Liver (tissue), 8 donors: ENCODE measurements at regions not wholly inside any gene's neighbourhood (a gene's known extent, or its start where the extent isn't known, plus 50 kb on each side); places are given as distances from the start of the nearest gene placed in this dataset.

ENCODE experiments used
- DNase-seq: peaks from one replicate; pipeline ENCODE4 v3.0.0-alpha.2; 2017; ENCODE audit warnings: low spot score
- H3K27ac ChIP-seq, 2 donors: one replicate each; pipeline ENCODE4 v1.7.0; 2013; ENCODE audit warnings: inconsistent platforms in 2 of 2, low read length in 2 of 2, control low read depth in 1 of 2, low read depth in 1 of 2, mild to moderate bottlenecking in 1 of 2
- H3K27me3 ChIP-seq, 4 donors: one replicate each; pipeline versions ENCODE4 v1.6.1 to v1.7.0; 2013; ENCODE audit warnings: low read length in 3 of 4, inconsistent platforms in 1 of 4, mild to moderate bottlenecking in 1 of 4, moderate library complexity in 1 of 4; ENCODE audit not compliant: control insufficient read depth in 4 of 4, insufficient read depth in 4 of 4
- H3K36me3 ChIP-seq, 4 donors: one replicate each; pipeline versions ENCODE4 v1.6.1 to v1.7.0; 2013; ENCODE audit warnings: low read length in 3 of 4, mild to moderate bottlenecking in 3 of 4, low read depth in 1 of 4, moderate library complexity in 1 of 4; ENCODE audit not compliant: control insufficient read depth in 4 of 4, insufficient read depth in 3 of 4
- H3K4me1 ChIP-seq, 4 donors: one replicate each; pipeline versions ENCODE4 v1.6.1 to v1.7.0; 2013; ENCODE audit warnings: low read length in 3 of 4, mild to moderate bottlenecking in 3 of 4, moderate library complexity in 1 of 4; ENCODE audit not compliant: control insufficient read depth in 4 of 4, insufficient read depth in 4 of 4
- H3K4me3 ChIP-seq, 3 donors: one replicate each; pipeline versions ENCODE4 v1.6.1 to v1.7.0; 2013; ENCODE audit warnings: low read length in 3 of 3, control low read depth in 1 of 3, low read depth in 1 of 3, mild to moderate bottlenecking in 1 of 3
- H3K9ac ChIP-seq, 2 donors: one replicate each; pipeline ENCODE4 v1.7.0; 2013; ENCODE audit warnings: low read length in 2 of 2, mild to moderate bottlenecking in 2 of 2, moderate library complexity in 2 of 2, control low read depth in 1 of 2, low read depth in 1 of 2
- H3K9me3 ChIP-seq, 4 donors: one replicate each; pipeline versions ENCODE4 v1.6.1 to v1.7.0; 2013; ENCODE audit warnings: low read length in 3 of 4; ENCODE audit not compliant: control insufficient read depth in 4 of 4
- EGR1 ChIP-seq, 2 donors: IDR thresholded peaks; 2 replicates each; pipeline ENCODE4 v1.6.1; 2016 to 2018; ENCODE audit warnings: antibody characterized with exemption in 2 of 2, low read depth in 2 of 2
- FOXA1 ChIP-seq: IDR thresholded peaks from 2 replicates; pipeline ENCODE4 v1.6.1; 2016; ENCODE audit warnings: antibody characterized with exemption
- FOXA2 ChIP-seq: IDR thresholded peaks from 2 replicates; pipeline ENCODE4 v1.6.1; 2016; ENCODE audit warnings: antibody characterized with exemption
- GABPA ChIP-seq, 2 donors: IDR thresholded peaks in 1 of 2; conservative IDR thresholded peaks in 1 of 2; 2 replicates each; pipeline ENCODE4 v1.6.1; 2016; ENCODE audit warnings: antibody characterized with exemption in 2 of 2, mild to moderate bottlenecking in 1 of 2, moderate library complexity in 1 of 2
- HNF4A ChIP-seq, 2 donors: conservative IDR thresholded peaks; 2 replicates each; pipeline ENCODE4 v1.6.1; 2016; ENCODE audit warnings: antibody characterized with exemption in 2 of 2, mild to moderate bottlenecking in 2 of 2
- HNF4G ChIP-seq: IDR thresholded peaks from 2 replicates; pipeline ENCODE4 v1.6.1; 2016; ENCODE audit warnings: antibody characterized with exemption
- JUND ChIP-seq, 2 donors: IDR thresholded peaks; 2 replicates each; pipeline ENCODE4 v1.6.1; 2016; ENCODE audit warnings: antibody characterized with exemption in 2 of 2
- NR2F2 ChIP-seq: IDR thresholded peaks from 2 replicates; pipeline ENCODE4 v1.6.1; 2016; ENCODE audit warnings: antibody characterized with exemption
- RAD21 ChIP-seq, 2 donors: IDR thresholded peaks; 2 replicates each; pipeline ENCODE4 v1.6.1; 2016; ENCODE audit warnings: antibody characterized with exemption in 2 of 2, mild to moderate bottlenecking in 2 of 2
- RXRA ChIP-seq, 2 donors: IDR thresholded peaks; 2 replicates each; pipeline ENCODE4 v1.6.1; 2017 to 2018; ENCODE audit warnings: antibody characterized with exemption in 2 of 2, mild to moderate bottlenecking in 1 of 2
- TAF1 ChIP-seq: conservative IDR thresholded peaks from 2 replicates; pipeline ENCODE4 v1.6.1; 2016; ENCODE audit warnings: antibody characterized with exemption, mild to moderate bottlenecking
- YY1 ChIP-seq: IDR thresholded peaks from 2 replicates; pipeline ENCODE4 v1.6.1; 2016; ENCODE audit warnings: antibody characterized with exemption, mild to moderate bottlenecking
- WGBS: extraction: QIAGEN DNeasy Blood & Tissue Kit; methylation state at CpG from one replicate; pipeline ENCODE4 v1.1.7; 2013; 5-methylcytosine and 5-hydroxymethylcytosine counted together
- TF ChIP-seq, protein P1 (sequence below): IDR thresholded peaks from 2 replicates; pipeline ENCODE4 v1.6.1; 2016; ENCODE audit warnings: antibody characterized with exemption, mild to moderate bottlenecking
- TF ChIP-seq, protein P2 (sequence below): fragments of 150-350 bp; IDR thresholded peaks from 2 replicates; pipeline ENCODE4 v1.5.1; 2017; ENCODE audit warnings: improper control_type of control experiment, low read depth, low read length; ENCODE audit not compliant: missing input control
- TF ChIP-seq, protein P3 (sequence below): IDR thresholded peaks from 2 replicates; pipeline ENCODE4 v1.6.1; 2016; ENCODE audit warnings: antibody characterized with exemption
- donor health status: healthy.
- donor health status: healthy.
- donor health status: healthy.
- donor health status: healthy.
- donor health status: healthy.

DNA sequence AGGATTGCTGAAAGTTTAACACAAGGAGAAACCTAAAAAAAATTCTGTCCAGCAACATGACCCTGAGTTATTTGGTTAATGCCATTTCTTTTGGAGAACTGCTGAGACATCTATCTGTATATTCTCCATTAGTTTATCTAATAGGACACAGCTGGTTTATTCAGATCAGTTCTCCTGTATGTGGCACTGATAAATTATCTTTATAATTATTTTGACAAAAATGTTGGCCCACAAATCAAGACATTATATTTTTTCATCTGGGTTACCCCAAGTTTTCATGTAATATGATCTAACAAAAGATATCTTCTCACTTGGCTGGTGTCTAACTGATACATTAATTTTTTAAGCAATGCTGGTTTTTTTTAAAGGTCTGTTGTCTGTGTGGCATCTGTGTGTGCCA is 231.4 kb downstream of the KLF12 start:
- no peaks in the 10 kb centered on the region for H3K4me1 ChIP-seq
- no peak overlapping the region for H3K4me3 ChIP-seq
- no peaks in the 10 kb centered on the region for H3K9me3 ChIP-seq
- H3K36me3 ChIP-seq = no peaks in the 10 kb centered on the region
- no peak overlapping the region for H3K9ac ChIP-seq
- no peak for TF ChIP-seq GABPA (IDR thresholded peaks at IDR 0.05 in 1 of 2, conservative IDR thresholded peaks at IDR 0.05 in 1 of 2)
- TF ChIP-seq EGR1 (IDR thresholded peaks at IDR 0.05; ENCODE audit: low read depth in 2 of 2) = no peak
- TF ChIP-seq NR2F2 = no peak
- TF ChIP-seq TAF1 = no peak
- TF ChIP-seq YY1 = no peak
- no peak for TF ChIP-seq HNF4G
- TF ChIP-seq, protein P1, sequence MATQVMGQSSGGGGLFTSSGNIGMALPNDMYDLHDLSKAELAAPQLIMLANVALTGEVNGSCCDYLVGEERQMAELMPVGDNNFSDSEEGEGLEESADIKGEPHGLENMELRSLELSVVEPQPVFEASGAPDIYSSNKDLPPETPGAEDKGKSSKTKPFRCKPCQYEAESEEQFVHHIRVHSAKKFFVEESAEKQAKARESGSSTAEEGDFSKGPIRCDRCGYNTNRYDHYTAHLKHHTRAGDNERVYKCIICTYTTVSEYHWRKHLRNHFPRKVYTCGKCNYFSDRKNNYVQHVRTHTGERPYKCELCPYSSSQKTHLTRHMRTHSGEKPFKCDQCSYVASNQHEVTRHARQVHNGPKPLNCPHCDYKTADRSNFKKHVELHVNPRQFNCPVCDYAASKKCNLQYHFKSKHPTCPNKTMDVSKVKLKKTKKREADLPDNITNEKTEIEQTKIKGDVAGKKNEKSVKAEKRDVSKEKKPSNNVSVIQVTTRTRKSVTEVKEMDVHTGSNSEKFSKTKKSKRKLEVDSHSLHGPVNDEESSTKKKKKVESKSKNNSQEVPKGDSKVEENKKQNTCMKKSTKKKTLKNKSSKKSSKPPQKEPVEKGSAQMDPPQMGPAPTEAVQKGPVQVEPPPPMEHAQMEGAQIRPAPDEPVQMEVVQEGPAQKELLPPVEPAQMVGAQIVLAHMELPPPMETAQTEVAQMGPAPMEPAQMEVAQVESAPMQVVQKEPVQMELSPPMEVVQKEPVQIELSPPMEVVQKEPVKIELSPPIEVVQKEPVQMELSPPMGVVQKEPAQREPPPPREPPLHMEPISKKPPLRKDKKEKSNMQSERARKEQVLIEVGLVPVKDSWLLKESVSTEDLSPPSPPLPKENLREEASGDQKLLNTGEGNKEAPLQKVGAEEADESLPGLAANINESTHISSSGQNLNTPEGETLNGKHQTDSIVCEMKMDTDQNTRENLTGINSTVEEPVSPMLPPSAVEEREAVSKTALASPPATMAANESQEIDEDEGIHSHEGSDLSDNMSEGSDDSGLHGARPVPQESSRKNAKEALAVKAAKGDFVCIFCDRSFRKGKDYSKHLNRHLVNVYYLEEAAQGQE = no peak
- no peak for TF ChIP-seq JUND (IDR thresholded peaks at IDR 0.05)
- H3K27ac ChIP-seq = no peak overlapping the region
- DNase-seq = no peak
- no peaks in the 10 kb centered on the region for H3K27me3 ChIP-seq

DNA sequence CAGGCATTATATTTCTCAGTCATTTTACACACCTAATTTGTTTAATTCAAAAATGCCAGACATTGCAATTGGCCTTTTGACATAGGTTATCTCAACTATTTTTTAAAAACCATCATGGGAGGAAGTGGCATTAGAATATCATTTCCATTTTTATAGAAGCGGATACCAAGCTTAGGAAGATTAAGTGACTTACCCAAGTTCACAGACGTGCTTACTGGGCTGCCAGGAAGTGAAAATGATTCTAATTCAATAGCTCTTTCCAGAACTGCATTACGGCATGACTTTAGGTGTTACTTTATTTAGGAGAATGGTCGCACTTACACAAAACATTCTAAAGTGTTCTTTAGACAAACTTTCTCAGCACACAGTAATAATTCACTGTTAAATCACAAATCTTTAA is 231.9 kb downstream of the KLF12 start:
- no peak for DNase-seq
- Histone ChIP-seq H3K9ac (no peak overlapping the region), H3K9me3 (no peaks in the 10 kb centered on the region), H3K4me1 (no peaks in the 10 kb centered on the region), H3K27ac (no peak overlapping the region), H3K27me3 (no peaks in the 10 kb centered on the region), H3K4me3 (no peak overlapping the region), H3K36me3 (no peaks in the 10 kb centered on the region)
- TF ChIP-seq YY1 (no peak), RAD21 (IDR thresholded peaks at IDR 0.05) (no peak), FOXA1 (no peak), NR2F2 (no peak), HNF4A (conservative IDR thresholded peaks at IDR 0.05) (no peak), RXRA (IDR thresholded peaks at IDR 0.05) (no peak)
- WGBS = 60% methylated on average over 4 of the region's 4 CpGs

DNA sequence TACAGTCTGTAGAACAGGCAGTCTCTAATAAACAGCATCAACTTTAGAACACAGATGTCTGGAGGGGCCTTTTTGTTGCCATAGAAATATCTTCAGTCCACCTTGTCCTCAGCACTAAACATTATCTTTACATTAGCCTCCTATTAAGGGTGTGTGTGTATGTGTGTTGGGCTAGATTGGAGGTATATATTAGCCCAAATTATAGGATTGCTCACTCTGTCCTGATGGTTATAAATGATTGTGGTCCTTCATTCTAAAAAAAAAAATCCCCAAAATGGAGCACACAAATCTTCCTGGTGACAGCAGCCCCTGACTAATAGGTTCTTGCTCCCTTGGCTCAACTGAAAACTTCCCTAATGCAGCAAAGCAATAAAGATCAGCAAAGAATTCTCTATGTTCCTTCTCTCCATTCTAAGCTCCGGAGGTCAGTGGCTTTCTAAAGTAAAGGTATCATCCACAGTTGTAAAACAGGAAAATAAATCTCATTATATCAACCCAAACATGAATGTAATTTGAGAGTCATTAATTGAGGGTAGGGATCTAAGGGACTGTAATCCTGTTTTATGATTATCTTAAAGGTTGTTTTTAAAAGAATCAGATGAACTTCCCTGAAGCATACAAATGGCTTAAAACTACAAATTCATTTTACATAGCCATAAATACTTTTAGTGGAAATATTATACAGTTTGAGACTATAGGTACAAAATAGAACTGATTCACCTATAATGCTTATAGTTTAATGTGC is 232.7 kb downstream of the KLF12 start:
- DNase-seq = no peak
- TF ChIP-seq TAF1 = no peak
- TF ChIP-seq FOXA2 = no peak
- TF ChIP-seq RXRA (IDR thresholded peaks at IDR 0.05) = no peak
- TF ChIP-seq, protein P2, sequence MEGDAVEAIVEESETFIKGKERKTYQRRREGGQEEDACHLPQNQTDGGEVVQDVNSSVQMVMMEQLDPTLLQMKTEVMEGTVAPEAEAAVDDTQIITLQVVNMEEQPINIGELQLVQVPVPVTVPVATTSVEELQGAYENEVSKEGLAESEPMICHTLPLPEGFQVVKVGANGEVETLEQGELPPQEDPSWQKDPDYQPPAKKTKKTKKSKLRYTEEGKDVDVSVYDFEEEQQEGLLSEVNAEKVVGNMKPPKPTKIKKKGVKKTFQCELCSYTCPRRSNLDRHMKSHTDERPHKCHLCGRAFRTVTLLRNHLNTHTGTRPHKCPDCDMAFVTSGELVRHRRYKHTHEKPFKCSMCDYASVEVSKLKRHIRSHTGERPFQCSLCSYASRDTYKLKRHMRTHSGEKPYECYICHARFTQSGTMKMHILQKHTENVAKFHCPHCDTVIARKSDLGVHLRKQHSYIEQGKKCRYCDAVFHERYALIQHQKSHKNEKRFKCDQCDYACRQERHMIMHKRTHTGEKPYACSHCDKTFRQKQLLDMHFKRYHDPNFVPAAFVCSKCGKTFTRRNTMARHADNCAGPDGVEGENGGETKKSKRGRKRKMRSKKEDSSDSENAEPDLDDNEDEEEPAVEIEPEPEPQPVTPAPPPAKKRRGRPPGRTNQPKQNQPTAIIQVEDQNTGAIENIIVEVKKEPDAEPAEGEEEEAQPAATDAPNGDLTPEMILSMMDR = no peak
- TF ChIP-seq FOXA1 = no peak
- TF ChIP-seq, protein P3, sequence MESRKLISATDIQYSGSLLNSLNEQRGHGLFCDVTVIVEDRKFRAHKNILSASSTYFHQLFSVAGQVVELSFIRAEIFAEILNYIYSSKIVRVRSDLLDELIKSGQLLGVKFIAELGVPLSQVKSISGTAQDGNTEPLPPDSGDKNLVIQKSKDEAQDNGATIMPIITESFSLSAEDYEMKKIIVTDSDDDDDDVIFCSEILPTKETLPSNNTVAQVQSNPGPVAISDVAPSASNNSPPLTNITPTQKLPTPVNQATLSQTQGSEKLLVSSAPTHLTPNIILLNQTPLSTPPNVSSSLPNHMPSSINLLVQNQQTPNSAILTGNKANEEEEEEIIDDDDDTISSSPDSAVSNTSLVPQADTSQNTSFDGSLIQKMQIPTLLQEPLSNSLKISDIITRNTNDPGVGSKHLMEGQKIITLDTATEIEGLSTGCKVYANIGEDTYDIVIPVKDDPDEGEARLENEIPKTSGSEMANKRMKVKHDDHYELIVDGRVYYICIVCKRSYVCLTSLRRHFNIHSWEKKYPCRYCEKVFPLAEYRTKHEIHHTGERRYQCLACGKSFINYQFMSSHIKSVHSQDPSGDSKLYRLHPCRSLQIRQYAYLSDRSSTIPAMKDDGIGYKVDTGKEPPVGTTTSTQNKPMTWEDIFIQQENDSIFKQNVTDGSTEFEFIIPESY = no peak
- no peak for TF ChIP-seq NR2F2
- no peak for TF ChIP-seq HNF4G
- TF ChIP-seq JUND (IDR thresholded peaks at IDR 0.05) = no peak
- no peak for TF ChIP-seq YY1
- Histone ChIP-seq H3K27ac (no peak overlapping the region), H3K9ac (no peak overlapping the region), H3K36me3 (no peaks in the 10 kb centered on the region), H3K27me3 (no peaks in the 10 kb centered on the region), H3K4me1 (no peaks in the 10 kb centered on the region), H3K9me3 (no peaks in the 10 kb centered on the region), H3K4me3 (no peak overlapping the region)
- WGBS = 97% methylated on average over 1 of the region's 1 CpG
